Retinal pigment epithelial cell (primary cell): ENCODE measurements at regions not wholly inside any gene's neighbourhood (a gene's known extent, or its start where the extent isn't known, plus 50 kb on each side); places are given as distances from the start of the nearest gene placed in this dataset.

ENCODE experiments used
- DNase-seq: peaks from one replicate; pipeline ENCODE4 v3.0.0-alpha.2; 2010; ENCODE audit warnings: low read depth
- H3K4me3 ChIP-seq: 2 replicates; pipeline ENCODE4 v1.5.1; 2011; ENCODE audit warnings: mild to moderate bottlenecking, low read length, control low read depth, moderate library complexity
- CTCF ChIP-seq: conservative IDR thresholded peaks from 2 replicates; pipeline ENCODE4 v1.5.1; 2011; ENCODE audit warnings: low read depth, low read length, control low read depth, inconsistent platforms

- TF ChIP-seq CTCF: no peak
- DNase-seq: no peak
- no peak overlapping the region for H3K4me3 ChIP-seq
These were observed 155.9 kb upstream of the POU3F2 start for GRCh38 chr6:98678481-98678880.

GRCh38 chr6:98686008-98686601 is 148.3 kb upstream of the POU3F2 start:
- no peak overlapping the region for H3K4me3 ChIP-seq
- no peak for DNase-seq
- no peak for TF ChIP-seq CTCF

GRCh38 chr6:98687752-98688151 is 146.6 kb upstream of the POU3F2 start:
- H3K4me3 ChIP-seq: no peak overlapping the region
- TF ChIP-seq CTCF: no peak
- DNase-seq: no peak

GRCh38 chr6:98695091-98695801 is 139.1 kb upstream of the POU3F2 start:
- no peak overlapping the region for H3K4me3 ChIP-seq
- no peak for TF ChIP-seq CTCF
- DNase-seq: no peak

- no peak overlapping the region for H3K4me3 ChIP-seq
- no peak for TF ChIP-seq CTCF
- DNase-seq: no peak
These were observed 123.0 kb upstream of the POU3F2 start for GRCh38 chr6:98711380-98711779.

- DNase-seq: no peak
- no peak for TF ChIP-seq CTCF
- H3K4me3 ChIP-seq: no peak overlapping the region
These were observed 118.0 kb upstream of the POU3F2 start for GRCh38 chr6:98716341-98716740.

- no peak overlapping the region for H3K4me3 ChIP-seq
- TF ChIP-seq CTCF: no peak
- no peak for DNase-seq
These were observed 117.0 kb upstream of the POU3F2 start for GRCh38 chr6:98717322-98717877.
